ENCODE measurements at regions not wholly inside any gene's neighbourhood (a gene's known extent, or its start where the extent isn't known, plus 50 kb on each side); places are given as distances from the start of the nearest gene placed in this dataset.

DNA sequence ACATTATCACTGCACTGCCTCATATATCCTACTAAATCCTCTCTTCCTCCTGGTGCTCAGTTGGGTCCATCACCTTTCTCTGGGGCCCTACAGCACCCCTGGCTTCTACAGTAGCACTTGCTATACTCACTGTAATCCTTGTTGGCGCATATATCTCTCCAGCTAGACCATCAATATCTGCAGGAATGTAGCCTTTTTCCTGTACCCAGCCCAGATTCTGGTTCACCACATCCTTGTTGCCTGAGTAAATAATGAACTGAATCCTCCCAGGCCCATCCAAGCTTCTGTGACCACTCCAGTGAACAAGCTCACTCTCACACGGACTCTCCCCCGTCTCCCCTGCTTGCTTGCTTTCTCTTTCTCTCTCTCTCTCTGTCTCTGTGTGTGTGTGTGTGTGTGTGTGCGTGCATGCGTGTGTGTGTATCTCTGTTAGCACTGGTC lies 62.5 kb upstream of the LIPC start:
- TF ChIP-seq, protein P1, sequence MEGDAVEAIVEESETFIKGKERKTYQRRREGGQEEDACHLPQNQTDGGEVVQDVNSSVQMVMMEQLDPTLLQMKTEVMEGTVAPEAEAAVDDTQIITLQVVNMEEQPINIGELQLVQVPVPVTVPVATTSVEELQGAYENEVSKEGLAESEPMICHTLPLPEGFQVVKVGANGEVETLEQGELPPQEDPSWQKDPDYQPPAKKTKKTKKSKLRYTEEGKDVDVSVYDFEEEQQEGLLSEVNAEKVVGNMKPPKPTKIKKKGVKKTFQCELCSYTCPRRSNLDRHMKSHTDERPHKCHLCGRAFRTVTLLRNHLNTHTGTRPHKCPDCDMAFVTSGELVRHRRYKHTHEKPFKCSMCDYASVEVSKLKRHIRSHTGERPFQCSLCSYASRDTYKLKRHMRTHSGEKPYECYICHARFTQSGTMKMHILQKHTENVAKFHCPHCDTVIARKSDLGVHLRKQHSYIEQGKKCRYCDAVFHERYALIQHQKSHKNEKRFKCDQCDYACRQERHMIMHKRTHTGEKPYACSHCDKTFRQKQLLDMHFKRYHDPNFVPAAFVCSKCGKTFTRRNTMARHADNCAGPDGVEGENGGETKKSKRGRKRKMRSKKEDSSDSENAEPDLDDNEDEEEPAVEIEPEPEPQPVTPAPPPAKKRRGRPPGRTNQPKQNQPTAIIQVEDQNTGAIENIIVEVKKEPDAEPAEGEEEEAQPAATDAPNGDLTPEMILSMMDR (IDR thresholded peaks at IDR 0.05), result no peak
- TF ChIP-seq ZFX (IDR thresholded peaks at IDR 0.05; ENCODE audit: borderline replicate concordance), result no peak
